DMS114 treated with DMSO at 0.1 percent for 48 hours (cell line): ENCODE measurements at regions not wholly inside any gene's neighbourhood (a gene's known extent, or its start where the extent isn't known, plus 50 kb on each side); places are given as distances from the start of the nearest gene placed in this dataset.
"Not testable (repeated sequence)": the region's sequence is repeated elsewhere in the genome, so short reads cannot be mapped to it uniquely, and the experiment has no call there.

Source experiments
- DNase-seq: peaks from one replicate; lab custom pipeline; 2025; ENCODE audit not compliant: unreplicated experiment; lab: John Stamatoyannopoulos, UW

GRCh38 chr4:181761156-181761555 is 482.0 kb upstream of the TENM3 start:
- no peak for DNase-seq

GRCh38 chr4:181766061-181766548 is 477.1 kb upstream of the TENM3 start:
- no peak for DNase-seq

- DNase-seq, result no peak
These were observed 472.2 kb upstream of the TENM3 start for GRCh38 chr4:181770971-181771370.

- DNase-seq, result no peak
These were observed 467.9 kb upstream of the TENM3 start for GRCh38 chr4:181775298-181775697.

- no peak for DNase-seq
These were observed 466.7 kb upstream of the TENM3 start for GRCh38 chr4:181776264-181777054.

GRCh38 chr4:181777518-181777917 is 465.7 kb upstream of the TENM3 start:
- DNase-seq, result no peak

- DNase-seq, result no peak
These were observed 458.3 kb upstream of the TENM3 start for GRCh38 chr4:181784881-181785280.

- no peak for DNase-seq
These were observed 450.6 kb upstream of the TENM3 start for GRCh38 chr4:181792641-181793040.

- no peak for DNase-seq
These were observed 450.1 kb upstream of the TENM3 start for GRCh38 chr4:181793096-181793495.

- DNase-seq, result no peak
These were observed 446.7 kb upstream of the TENM3 start for GRCh38 chr4:181796502-181796901.

GRCh38 chr4:181798536-181798935 is 444.7 kb upstream of the TENM3 start:
- DNase-seq, result no peak

- DNase-seq, result no peak
These were observed 443.6 kb upstream of the TENM3 start for GRCh38 chr4:181799561-181800069.

- no peak for DNase-seq
These were observed 441.0 kb upstream of the TENM3 start for GRCh38 chr4:181802207-181802606.

- DNase-seq, result no peak
These were observed 435.4 kb upstream of the TENM3 start for GRCh38 chr4:181807771-181808170.

GRCh38 chr4:181810711-181811110 is 432.5 kb upstream of the TENM3 start:
- no peak for DNase-seq

GRCh38 chr4:181811550-181811949 is 431.7 kb upstream of the TENM3 start:
- not testable (repeated sequence) for DNase-seq

- DNase-seq, result no peak
These were observed 423.3 kb upstream of the TENM3 start for GRCh38 chr4:181819946-181820345.

- DNase-seq, result no peak
These were observed 422.6 kb upstream of the TENM3 start for GRCh38 chr4:181820553-181820952.

GRCh38 chr4:181821039-181822004 is 421.9 kb upstream of the TENM3 start:
- no peak for DNase-seq

- no peak for DNase-seq
These were observed 421.2 kb upstream of the TENM3 start for GRCh38 chr4:181822005-181822375.

- no peak for DNase-seq
These were observed 420.0 kb upstream of the TENM3 start for GRCh38 chr4:181823183-181823582.

- no peak for DNase-seq
These were observed 419.6 kb upstream of the TENM3 start for GRCh38 chr4:181823645-181824044.
